Muscle of arm (tissue), 1 donor: ENCODE measurements at regions not wholly inside any gene's neighbourhood (a gene's known extent, or its start where the extent isn't known, plus 50 kb on each side); places are given as distances from the start of the nearest gene placed in this dataset.
"Not testable (repeated sequence)": the region's sequence is repeated elsewhere in the genome, so short reads cannot be mapped to it uniquely, and the experiment has no call there.

Experiments
- DNase-seq: peaks from one replicate; pipeline ENCODE4 v3.0.0-alpha.2; 2013

DNA sequence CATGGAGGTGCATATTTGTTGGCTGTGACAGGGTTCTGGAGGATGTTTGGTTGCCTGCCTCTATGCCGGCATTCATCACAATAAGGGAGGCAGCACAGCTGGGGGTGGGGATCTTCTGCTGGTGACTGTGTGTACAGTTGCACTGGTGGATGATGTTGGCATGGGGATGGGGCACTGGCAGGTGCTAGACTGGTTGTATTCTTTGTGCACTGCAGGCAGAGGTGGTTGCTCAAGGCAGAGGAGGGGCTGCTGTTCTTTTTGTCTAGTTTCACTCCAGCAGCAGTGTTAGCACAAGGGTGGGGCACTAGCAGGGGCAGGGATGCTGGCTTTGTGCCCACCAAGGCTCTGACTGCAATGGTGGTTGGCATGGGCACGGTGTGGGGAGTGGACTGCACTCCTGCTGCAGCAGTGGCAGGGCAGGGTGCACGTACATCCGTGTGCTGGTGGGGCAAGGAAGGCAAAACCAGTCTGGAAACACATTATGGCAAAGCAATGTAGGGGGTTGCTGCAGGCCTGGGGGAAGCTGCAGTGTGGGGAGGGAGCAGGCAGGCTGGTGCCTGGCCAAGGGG is 69.3 kb downstream of the ISOC1 start:
- no peak for DNase-seq

DNA sequence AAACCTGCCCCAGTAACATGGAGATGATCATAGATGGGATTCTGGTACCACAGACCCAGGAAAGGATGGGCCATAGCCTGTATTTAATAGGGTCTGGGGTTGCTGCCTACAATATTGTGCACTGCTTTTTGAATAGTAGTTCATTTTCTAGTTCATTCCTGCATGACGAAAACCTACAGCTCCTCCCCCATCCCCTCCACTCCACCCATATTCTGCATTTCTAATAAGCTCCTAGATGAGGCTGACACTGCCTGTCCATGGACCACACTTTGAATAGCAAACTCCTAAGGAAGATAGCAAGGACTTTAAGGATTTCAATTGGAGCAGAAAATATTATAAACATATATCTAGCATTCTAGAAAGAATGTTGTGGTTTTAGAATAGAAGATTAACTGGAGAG is 75.5 kb downstream of the ISOC1 start:
- no peak for DNase-seq

DNA sequence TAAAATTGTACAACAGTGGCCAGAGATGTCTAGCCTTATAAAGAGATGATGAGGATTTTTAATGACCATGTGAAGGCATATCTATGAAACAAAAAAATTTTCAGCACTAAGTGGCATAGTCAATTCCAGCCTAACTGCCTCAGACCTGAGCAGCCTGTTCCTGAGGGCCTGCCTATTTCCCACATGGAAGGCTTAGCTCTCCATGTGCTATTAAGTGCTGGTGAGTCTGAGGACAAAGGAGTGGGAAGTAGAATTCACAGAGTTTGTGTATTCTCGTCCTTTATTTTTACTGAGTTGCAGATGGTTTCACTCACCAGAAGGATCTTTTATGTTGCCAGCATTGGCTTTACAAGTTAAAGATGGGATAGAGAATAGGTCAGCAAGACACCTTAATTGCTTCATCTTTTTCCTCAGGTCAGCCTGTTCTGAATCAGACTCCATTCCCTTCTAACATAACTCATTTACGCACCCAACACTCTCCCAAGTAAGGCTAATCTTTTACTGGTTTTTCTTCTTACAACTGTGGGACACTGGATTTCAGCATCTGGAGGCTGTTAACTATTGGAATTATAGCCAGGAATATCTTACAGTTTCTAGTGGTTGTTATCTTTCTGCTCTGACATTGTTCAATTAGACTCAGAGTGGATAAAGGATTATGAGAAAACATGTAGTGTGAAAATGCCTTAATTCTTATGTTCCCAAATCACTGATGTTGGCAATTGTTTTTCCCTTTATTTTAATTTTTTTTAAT is 76.8 kb downstream of the ISOC1 start:
- DNase-seq, result peak; percentile 46

DNA sequence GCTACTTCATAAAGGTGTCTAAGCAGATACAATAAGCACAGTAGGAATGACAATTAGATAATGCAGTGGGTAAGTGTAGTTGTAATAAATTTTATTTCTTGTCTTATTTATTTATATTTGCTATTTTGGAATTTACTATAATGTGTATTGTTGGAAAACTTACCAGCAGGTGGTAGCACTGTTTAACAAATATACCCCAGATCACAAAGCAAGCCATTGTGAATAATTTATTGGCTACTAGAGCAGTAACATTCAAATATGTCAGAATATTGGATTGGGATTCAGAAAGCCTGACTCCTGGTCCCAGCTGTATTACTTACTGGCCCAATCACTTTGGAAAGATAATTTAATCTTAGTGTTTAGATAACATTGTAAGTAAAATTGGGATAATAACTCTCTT is 78.0 kb downstream of the ISOC1 start:
- peak; percentile 57 for DNase-seq

DNA sequence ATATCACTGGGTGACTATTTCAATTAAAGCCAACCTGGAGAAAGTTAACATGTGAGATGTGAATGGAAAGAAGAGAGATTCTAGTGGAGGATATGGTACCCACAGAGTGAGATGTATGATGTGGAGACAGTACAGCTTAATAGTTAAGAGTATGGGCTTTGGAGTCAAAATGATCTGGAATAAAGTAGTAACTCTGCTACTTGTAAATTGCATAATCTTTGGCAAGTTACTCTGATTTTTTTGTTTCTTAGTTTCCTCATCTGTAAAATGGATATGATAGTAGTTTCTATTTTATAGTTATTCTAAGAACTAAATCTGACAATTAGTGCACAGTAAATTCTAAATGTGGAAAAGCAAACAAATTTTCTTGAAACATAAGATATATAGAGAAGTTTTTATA is 79.2 kb downstream of the ISOC1 start:
- peak; percentile 22 for DNase-seq

DNA sequence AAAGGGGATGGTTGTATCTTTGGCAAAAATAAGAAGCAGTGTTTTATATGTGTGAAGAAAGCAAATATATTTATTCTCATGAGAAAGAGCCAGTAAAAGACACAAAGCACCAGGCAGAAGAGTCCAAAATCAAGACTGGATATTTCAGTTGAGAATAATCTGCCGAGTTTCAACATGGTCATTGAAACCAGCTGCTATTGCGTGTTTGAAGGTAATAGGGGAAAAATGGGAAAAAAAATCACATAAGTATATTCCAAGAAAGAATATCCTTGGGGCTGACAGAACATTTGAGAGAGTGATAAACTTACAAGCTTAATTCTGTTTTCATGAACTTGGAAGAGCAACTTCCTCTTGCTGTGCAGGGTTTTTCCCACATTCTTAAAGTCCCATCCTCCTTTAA is 79.9 kb downstream of the ISOC1 start:
- peak; percentile 65 for DNase-seq

DNA sequence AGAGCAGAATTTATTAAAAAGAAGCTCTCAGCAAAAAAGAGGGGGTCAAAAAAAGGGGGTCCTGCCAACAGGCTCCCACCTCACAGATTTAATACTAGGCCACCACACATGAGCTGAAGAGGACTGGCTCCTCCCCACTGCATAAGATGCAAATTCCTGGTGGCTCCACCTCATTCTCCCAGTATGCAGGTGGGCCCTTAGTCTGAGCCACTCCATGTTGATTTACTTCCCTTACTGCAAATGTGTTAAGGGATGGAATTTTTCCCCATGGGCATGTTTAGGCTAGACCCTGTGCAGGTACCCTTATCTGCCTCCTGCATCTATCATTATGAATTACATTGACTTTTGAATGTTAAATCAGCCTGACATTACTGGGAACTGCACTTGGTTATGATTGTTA is 82.9 kb downstream of the ISOC1 start:
- DNase-seq, result no peak

DNA sequence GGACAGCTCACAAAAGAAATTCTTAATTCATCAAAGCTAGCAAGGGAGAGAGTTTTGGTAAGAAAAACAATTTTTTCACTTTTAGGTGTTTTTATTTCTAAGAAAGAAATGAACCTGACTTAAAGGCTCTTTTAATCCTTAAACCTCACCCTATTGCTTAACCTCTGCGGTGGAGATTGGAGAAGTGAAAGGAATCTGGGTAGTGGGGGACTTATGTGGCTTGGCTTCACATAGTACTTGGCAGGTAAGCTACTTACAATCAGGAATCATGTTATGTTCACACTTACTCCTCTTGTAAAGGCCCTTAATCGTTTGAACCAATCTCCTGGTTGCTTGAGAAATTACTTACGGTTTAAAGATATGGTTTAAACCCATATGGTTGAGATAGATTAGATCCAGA is 104.8 kb downstream of the ISOC1 start:
- DNase-seq, result no peak

DNA sequence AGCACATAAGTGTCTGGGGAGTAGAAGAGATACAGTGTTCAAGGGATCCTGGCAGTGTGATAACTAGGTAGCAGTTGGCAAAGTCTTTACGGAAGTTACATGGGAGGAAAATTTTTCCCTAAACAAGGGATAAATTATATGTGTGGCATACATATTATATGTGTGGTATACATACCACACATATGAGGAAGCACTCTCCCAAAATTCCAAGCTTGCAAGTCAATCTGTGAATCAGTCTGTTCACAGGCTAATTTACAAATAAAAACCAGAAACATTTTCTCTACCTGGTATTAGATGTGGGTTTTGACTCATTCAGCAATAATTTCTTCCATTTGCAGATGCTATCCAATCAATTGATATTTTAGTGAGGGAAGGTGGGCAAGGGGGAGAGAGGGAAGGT is 110.0 kb downstream of the ISOC1 start:
- no peak for DNase-seq

DNA sequence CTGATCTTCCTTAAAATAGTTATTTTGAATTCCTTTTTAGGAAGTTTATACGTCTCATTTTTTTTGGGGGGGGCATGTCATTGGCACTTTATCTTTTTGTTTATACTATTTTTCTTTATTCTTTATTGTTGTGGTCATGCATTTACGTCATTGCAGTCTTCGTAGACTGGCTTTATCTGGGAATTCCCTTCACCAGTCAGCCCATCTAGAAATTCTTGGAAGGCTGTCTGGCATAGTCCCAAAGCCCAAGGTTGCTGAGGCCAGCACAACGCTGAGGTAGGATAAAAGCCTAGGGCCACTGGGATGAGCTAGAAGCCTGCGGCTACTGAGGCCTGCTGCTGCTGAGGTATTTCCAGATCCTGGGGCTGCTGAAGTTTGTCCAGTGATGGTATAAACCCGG is 121.5 kb downstream of the ISOC1 start:
- no peak for DNase-seq

DNA sequence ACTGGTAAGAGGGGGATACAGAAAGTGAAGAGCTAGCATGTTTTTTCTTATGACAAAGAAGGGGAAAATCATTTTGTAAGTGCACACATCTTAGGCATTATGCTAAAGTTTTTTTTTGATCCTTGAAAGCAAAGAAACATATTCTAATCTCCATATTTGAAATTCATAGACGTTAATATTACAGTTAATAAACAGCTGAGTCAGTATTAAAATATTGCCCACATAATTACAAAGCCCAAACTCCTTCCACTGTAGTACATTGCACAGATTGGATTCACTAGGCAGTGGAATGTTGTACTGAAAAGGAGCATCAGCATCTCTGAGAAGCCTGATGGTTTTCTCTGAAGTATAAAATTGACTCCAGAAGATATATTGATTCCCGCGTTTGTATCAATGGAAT is 122.6 kb downstream of the ISOC1 start:
- DNase-seq, result no peak

DNA sequence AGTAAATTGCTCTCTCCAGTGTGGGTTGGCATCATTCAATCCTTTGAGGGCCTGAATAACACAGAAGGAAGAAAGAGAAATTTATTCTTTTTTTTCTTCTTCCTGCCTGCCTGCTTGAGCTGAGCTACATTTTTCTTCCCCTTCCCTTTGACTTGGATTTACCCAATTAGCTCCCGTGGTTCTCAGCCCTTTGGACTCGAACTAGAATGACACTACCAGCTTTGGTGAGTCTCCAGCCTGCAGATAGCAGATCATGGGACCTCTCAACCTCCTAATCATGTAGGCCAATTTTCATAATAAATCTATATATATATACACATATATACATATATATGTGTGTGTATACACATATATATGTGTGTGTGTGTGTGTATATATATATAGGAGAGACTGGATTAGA is 128.6 kb downstream of the ISOC1 start:
- DNase-seq, result no peak

DNA sequence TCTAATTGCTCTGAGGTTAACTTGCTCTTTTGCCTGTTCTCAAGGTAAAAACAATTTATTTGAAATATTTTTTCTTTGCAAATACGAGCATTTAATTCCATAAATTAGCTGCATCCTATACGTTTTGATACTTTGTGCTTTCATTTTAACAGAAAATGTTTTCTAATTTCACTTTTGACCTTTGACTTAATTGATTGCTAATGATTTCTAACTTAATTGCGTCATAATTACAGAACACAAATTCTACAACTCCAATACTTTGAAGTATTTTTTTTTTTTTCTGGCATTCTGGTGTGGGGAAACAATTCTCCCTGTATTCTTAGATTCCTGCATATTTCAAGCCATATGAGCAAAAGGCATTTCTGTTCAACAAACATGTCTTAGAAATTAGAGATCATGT is 134.0 kb downstream of the ISOC1 start:
- DNase-seq, result no peak

DNA sequence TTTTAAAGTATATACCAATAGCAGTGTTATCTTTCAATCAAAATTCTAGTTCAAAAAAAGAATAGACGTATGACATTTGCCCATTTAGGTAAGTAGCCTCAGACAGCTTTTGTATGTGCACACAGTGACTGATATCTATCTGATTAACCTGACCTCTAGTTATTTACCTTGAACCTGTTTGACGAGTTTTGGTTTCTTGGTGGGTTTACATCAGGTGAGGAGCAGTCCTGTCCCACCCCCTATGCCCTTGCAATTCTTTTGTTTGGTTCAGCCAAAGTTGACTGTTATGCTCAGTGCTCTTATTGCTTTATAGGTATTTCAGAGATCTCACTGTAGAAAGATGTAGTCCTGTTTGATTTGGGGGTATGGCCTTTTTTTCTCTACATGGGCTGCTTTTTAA is 147.2 kb downstream of the ISOC1 start:
- DNase-seq, result no peak

DNA sequence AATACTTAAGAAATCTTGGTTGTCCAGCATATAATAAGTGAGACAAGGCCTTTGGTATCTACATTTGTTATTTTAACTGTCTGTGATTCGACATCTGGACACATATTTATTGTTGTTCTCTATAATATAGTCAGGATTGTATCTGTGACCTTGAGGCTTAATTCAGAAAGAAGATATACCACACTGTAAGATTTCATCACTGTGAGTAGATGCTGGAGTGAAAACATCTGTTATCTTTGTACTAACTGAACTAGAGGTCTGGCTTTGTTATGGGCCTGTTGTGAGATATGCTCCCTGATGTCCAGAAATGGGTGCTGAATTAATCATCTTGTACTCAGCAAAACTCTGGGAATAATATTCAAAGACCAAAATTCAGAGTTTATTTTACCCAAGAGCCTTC is 148.5 kb downstream of the ISOC1 start:
- no peak for DNase-seq

DNA sequence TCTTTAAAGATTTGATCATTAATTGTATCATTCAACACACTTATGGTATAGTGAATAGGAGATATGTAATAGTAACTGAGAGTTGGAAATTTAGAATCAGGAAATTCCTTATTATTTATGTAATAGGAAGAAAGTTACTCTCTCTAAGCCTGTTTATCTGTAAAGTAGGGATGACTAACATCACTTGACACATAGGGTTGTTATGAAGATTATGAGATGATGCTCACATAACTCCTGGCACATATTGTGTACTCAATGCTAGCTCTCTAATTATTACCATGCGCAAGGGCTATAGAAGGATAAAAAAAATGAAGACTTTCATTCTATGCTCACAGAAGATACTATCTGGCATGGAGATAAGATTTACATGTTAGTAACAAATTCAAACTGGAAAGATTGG is 149.9 kb downstream of the ISOC1 start:
- no peak for DNase-seq

DNA sequence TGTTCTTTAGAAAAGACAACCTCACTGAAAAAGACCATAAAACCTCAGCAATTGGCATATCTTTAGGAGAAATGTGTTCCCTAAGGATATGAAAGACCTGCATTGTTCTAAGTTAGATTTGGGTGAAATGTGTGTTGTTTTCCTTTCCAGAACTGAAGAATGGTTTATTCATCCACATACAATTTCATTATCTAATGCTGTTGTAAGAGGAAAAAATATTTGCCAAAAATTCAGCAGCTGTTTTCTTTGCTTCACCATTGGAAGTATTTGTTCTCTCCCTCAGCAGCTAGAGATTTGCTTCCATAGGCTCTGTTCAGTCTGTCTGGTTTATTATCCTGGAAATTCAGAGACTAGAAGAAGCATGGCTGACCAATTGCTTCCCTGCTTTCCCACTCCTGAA is 150.9 kb downstream of the ISOC1 start:
- DNase-seq, result peak; percentile 45

DNA sequence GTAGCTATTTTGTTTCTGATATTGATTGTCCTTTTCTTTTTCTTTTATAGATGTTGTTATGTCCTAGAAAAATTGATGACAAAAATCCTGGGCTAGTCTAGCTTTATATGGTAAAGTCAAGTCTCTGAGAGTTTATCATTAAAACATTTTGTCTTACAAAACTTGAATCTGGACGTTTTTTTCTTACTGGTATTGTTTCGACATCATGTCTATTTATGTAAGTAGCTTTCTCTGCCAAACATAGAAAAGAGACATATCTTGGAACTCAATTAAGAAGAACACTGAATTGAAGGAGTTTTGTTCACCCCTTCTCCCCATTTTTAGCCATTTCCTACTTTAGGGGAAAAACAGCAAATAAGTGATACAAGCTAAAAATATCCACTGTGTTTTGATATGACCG is 151.5 kb downstream of the ISOC1 start:
- no peak for DNase-seq

DNA sequence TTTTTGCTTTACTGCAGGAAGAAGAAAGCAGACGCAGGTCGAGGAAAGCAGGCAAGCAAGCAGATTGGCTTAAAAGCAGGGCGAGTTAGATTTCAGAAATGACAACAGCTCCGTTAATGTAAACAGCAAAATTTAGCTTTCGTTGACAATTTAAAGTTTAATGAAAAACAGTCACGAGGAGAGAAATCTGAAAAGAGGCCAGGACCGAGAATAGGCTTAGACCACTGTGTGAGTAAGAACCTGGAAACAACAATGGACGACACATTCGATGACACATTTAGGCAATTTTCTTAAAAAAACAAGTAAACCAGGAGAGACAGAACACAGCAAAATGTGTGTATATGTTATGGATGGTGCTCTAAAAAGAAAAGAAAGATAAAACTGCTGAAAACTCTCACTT is 155.3 kb downstream of the ISOC1 start:
- DNase-seq, result peak; percentile 38

DNA sequence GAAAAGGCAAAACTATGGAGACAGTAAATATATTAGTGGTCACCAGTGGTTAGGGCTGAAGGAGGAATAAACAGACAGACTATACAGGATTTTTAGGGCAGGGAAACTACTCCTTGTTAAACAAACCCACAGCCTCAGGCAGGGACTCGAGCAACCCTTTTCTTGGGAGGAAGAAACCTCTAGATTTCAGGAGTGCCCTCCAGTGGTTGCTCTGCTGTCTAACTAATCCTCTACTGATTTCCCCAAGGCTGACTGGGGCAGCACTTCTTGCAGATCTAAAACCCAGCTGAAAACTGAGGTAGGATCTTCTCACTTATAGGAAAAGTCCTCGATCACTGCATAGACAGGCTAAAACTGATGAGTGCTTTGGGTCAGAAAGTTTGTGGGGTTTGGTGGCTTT is 176.8 kb downstream of the ISOC1 start:
- DNase-seq, result no peak

DNA sequence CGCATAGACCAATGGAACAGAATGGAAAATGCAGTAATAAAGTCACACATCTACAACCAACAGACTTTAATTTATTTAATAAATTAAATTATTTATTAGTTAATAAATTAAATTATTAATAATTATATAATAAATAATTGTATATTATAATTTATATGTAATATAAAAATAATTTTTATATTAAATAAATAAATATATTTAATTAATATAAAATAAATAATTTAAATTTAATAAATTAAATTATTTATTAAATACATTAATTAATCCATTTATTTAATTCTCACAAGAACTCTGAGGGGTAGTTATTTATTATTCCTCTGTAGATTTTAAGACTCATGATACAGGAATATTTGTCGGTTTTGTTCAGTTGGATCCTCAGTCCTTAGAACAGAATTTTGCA is 176.1 kb upstream of the ADAMTS19 start:
- no peak for DNase-seq

DNA sequence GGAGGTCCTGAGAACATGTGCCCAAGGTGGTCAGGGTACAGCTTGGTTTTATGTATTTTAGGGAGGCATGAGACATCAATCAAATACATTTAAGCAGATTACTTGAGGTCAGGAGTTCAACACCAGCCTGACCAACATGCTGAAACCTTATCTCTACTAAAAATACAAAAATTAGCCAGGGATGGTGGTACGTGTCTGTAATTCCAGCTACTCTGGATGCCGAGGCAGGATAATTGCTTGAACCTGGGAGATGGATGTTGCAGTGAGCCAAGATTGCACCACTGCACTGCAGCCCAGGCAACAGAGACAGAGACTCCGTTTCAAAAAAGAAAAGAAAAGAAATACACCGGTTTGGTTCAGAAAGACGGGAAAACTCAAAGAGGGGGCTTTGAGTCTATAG is 165.9 kb upstream of the ADAMTS19 start:
- DNase-seq, result not testable (repeated sequence)

DNA sequence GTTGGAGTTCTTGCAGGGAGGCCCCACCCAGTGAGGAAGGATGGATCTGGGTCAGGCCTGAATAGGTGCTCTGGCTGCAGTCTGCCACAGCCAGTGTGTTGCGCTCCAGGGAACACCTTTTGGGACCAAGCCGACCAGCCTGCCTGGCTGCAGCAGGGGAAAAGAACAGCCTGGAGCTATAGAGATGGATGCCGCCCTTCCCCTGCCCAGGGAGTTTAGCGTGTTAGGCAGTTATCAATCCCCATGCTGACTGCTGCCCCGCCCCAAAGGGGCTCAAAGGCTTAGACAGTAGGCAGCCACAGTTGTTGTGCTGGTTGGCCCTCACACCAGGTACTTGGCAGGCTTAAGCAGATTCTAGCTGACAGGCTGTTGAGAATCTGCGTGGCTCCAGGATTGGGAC is 153.4 kb upstream of the ADAMTS19 start:
- no peak for DNase-seq

DNA sequence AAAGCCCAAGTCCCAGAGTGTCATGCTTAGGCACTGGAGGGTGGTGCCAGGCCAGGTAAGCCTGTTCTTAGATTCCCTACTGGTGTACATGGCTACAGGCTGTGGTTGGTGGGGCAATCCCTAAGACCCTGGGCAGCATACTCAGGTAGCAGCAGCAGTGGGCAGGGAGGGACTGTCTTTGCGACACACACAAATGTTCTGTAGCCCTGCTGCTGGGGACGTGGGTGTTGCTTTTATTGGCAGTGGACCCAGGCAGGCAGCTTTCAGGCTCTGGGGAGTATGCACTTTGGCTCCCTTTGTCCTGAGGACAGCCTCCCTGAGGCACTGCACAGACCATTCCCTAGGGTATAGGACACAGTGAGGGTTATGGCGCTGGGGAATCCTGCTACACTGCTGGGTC is 137.1 kb upstream of the ADAMTS19 start:
- no peak for DNase-seq
